ENCODE measurements at regions not wholly inside any gene's neighbourhood (a gene's known extent, or its start where the extent isn't known, plus 50 kb on each side); places are given as distances from the start of the nearest gene placed in this dataset.

DNA sequence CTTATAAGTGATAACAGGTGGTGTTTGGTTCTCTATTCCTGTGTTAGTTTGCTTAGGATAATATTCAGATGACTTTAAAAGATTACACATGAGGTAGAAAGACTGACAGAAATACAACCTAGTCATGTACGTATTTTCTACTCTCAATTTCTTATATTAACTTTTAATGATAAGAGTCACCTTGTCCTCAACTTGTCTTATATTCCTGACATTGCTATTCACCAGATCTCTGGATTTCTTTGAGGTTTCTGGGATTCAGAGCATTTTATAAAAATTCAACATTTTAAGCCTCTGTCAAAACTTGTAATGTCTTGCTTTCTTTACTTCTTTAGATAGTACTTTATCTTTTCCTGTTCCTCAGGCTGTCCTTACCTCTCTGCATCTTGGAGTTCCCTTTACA is 234.2 kb downstream of the TBX15 start:
- DNase-seq, result no peak
- H3K27me3 ChIP-seq, result no peaks in the 10 kb centered on the region
- TF ChIP-seq, protein P1, sequence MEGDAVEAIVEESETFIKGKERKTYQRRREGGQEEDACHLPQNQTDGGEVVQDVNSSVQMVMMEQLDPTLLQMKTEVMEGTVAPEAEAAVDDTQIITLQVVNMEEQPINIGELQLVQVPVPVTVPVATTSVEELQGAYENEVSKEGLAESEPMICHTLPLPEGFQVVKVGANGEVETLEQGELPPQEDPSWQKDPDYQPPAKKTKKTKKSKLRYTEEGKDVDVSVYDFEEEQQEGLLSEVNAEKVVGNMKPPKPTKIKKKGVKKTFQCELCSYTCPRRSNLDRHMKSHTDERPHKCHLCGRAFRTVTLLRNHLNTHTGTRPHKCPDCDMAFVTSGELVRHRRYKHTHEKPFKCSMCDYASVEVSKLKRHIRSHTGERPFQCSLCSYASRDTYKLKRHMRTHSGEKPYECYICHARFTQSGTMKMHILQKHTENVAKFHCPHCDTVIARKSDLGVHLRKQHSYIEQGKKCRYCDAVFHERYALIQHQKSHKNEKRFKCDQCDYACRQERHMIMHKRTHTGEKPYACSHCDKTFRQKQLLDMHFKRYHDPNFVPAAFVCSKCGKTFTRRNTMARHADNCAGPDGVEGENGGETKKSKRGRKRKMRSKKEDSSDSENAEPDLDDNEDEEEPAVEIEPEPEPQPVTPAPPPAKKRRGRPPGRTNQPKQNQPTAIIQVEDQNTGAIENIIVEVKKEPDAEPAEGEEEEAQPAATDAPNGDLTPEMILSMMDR (IDR thresholded peaks at IDR 0.05), result no peak
- TF ChIP-seq POLR2A (IDR thresholded peaks at IDR 0.05) (no peak), EP300 (IDR thresholded peaks at IDR 0.05) (no peak)
- 25 to 72% (median 60%) methylated on average over 1 of the region's 1 CpG for WGBS, 3 donors
- no peaks in the 10 kb centered on the region for H3K4me1 ChIP-seq (ENCODE audit: insufficient read depth)
- no peaks in the 10 kb centered on the region for H3K9me3 ChIP-seq
- H3K27ac ChIP-seq, result no peak overlapping the region
- H3K36me3 ChIP-seq, result no peaks in the 10 kb centered on the region
- intact Hi-C loops (cut with DNase I), result no loop called here
- no peak overlapping the region for H3K4me3 ChIP-seq

DNA sequence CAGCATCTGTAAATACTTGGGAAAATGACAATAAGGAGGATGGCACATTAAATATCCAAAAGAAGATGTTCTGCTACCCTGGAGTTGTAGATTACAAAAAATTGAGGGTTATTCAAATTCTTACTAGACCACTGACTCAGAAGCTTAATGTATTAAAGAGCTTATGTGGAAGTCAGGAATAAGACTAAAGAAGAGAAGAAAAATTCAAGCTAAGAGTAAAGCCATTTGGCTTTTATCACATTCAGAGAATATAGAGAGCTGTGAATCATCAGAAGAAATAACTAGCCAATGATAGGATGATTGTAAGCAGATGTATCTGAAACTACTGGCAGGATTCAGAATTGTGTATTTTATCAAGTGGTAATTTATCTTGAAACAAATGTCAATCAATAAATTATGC is 237.0 kb downstream of the TBX15 start:
- Histone ChIP-seq H3K9me3 (no peaks in the 10 kb centered on the region), H3K27ac (no peak overlapping the region), H3K4me1 (ENCODE audit: insufficient read depth) (no peaks in the 10 kb centered on the region), H3K27me3 (no peaks in the 10 kb centered on the region), H3K36me3 (no peaks in the 10 kb centered on the region), H3K4me3 (no peak overlapping the region)
- TF ChIP-seq EP300 (IDR thresholded peaks at IDR 0.05) (no peak), POLR2A (IDR thresholded peaks at IDR 0.05) (no peak)
- TF ChIP-seq, protein P1 (IDR thresholded peaks at IDR 0.05), result no peak
- no peak for DNase-seq
- intact Hi-C loops (cut with DNase I), result no loop called here

DNA sequence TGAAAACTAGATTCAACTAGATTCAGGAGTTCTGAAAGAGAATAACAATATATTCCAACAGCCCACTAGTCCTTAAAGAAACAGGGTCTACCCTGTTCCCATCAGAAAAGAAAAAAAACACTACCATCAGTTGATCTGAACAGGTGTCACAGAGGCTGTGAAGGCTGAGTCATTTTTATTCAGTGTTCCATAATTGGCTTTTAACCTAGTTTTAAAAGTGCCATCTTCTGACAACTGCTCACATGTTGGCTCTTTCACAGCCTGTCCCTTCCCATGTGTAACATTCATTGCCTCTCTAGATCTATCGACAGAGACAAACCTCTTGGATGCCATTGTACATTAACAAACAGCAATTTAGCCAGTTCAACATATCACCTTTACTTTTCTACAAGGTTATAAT is 243.7 kb downstream of the TBX15 start:
- no peak for TF ChIP-seq EP300 (IDR thresholded peaks at IDR 0.05)
- TF ChIP-seq, protein P1 (IDR thresholded peaks at IDR 0.05), result no peak
- no peak for TF ChIP-seq POLR2A (IDR thresholded peaks at IDR 0.05)
- Histone ChIP-seq H3K27me3 (no peaks in the 10 kb centered on the region), H3K4me3 (no peak overlapping the region), H3K4me1 (ENCODE audit: insufficient read depth) (no peaks in the 10 kb centered on the region), H3K27ac (no peak overlapping the region), H3K36me3 (no peaks in the 10 kb centered on the region), H3K9me3 (no peaks in the 10 kb centered on the region)
- WGBS, 3 donors, result 76 to 92% (median 88%) methylated on average over 1 of the region's 1 CpG
- DNase-seq, result no peak
- intact Hi-C loops (cut with DNase I), result no loop called here

DNA sequence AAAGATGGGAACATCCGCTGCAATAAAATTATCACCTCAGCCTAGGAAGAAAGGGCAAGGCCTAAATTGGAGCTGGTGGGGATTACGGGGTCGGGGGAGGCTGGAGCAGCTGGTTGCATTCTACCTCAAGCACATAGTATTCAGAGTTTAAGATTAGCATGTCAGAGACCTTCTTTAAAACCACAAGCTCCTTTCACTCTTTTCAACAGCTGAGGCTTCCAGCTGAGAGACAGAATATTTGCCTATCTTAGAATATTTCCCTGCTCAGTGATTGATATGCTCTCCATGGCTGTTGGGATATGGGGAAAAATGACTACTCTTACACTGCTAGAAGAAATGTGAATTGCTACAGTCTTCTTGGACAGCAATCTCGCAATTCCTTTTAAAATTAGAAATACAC is 248.6 kb downstream of the TBX15 start:
- TF ChIP-seq POLR2A (IDR thresholded peaks at IDR 0.05) (no peak), EP300 (IDR thresholded peaks at IDR 0.05) (no peak)
- TF ChIP-seq, protein P1 (IDR thresholded peaks at IDR 0.05), result no peak
- no peak for DNase-seq
- intact Hi-C loops (cut with DNase I), result no loop called here

DNA sequence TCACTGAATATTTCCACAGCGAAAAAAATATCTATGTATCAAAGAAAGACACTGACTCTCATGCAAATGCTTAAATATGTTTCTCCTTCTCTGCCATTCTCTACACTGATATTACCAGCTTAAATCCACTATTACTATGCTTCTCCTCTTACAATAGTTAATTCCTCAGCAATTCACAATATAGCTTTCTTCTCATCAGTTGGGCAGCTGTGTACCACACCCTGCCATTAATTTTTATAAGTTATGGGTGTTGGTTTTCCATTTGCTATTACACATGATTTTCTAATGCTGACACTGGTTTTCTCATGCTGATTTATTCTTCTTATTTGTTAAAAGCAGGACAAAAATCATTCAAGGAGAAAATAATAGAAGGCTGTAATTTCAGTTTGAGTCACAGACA is 251.8 kb downstream of the TBX15 start:
- Histone ChIP-seq H3K27ac (no peak overlapping the region), H3K36me3 (no peaks in the 10 kb centered on the region), H3K4me1 (ENCODE audit: insufficient read depth) (no peaks in the 10 kb centered on the region), H3K9me3 (no peaks in the 10 kb centered on the region), H3K4me3 (no peak overlapping the region), H3K27me3 (no peaks in the 10 kb centered on the region)
- intact Hi-C loops (cut with DNase I), result no loop called here
- DNase-seq, result no peak
- 96 to 97% (median 96%) methylated on average over 1 of the region's 1 CpG for WGBS, 3 donors
- TF ChIP-seq, protein P1 (IDR thresholded peaks at IDR 0.05), result no peak
- TF ChIP-seq EP300 (IDR thresholded peaks at IDR 0.05) (no peak), POLR2A (IDR thresholded peaks at IDR 0.05) (no peak)

More for the DNA sequence above, 248.6 kb downstream of the TBX15 start:
- no peaks in the 10 kb centered on the region for H3K36me3 ChIP-seq
- H3K4me1 ChIP-seq (ENCODE audit: insufficient read depth), result no peaks in the 10 kb centered on the region
- H3K27ac ChIP-seq, result no peak overlapping the region
- H3K9me3 ChIP-seq, result no peaks in the 10 kb centered on the region
- no peak overlapping the region for H3K4me3 ChIP-seq
- H3K27me3 ChIP-seq, result no peaks in the 10 kb centered on the region
- 22 to 27% (median 23%) methylated on average over 4 of the region's 4 CpGs for WGBS, 3 donors

Measured in ovary (tissue), 7 donors.